ENCODE measurements at regions not wholly inside any gene's neighbourhood (a gene's known extent, or its start where the extent isn't known, plus 50 kb on each side); places are given as distances from the start of the nearest gene placed in this dataset.

DNA sequence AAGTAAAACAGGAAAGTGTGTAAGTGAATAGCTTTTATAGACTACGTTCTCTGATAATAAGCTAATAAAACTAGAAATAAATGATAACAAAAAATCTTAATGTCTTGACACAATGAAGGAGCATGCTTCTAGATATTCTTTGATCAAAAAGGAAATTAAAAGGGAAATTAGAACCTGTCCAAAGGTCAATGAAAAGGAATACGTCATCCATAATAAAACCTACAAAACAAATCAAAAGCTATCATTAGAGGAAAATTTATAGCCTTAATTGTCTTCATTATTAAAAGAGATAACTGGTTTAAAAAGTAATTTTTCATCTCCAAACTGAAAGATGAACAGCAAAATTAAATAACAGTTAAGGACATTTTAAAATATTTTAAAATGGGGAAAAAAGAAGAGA is 196.3 kb upstream of the BTBD3 start:
- Histone ChIP-seq H3K4me1 (ENCODE audit: control insufficient read depth in 5 of 5, insufficient read depth in 5 of 5, low read length in 5 of 5) (no peaks in the 10 kb centered on the region), H3K9me3 (ENCODE audit: control insufficient read depth in 5 of 5, low read length in 5 of 5) (no peaks in the 10 kb centered on the region), H3K27ac (ENCODE audit: low read depth, low read length) (no peak overlapping the region), H3K27me3 (ENCODE audit: control insufficient read depth in 5 of 5, insufficient read depth in 4 of 5, low read length in 5 of 5) (no peaks in the 10 kb centered on the region), H3K4me3 (ENCODE audit: low read depth in 1 of 5, low read length in 5 of 5) (no peak overlapping the region), H3K9ac (ENCODE audit: low read length in 5 of 5) (no peak overlapping the region), H3K36me3 (ENCODE audit: control insufficient read depth in 5 of 5, insufficient read depth in 5 of 5, low read length in 5 of 5) (no peaks in the 10 kb centered on the region)

DNA sequence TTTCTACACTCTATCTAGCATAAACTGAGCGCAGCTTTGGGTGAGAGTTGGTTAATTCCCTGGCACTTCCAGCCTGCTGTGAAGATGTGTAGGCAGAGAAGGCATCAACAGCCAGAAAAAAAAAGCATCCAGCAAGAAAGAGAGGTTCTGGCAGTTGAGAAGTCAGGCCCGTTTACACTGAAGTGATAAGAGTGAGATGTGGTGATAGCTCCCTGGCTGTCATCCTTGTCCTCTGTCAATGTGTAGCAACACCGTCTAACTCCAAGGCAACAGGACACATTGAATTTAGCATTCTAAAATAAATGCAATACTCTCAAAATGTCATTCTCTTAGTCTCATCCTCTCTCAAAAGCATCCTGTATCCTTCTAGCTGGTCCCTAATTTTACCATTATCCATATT is 193.6 kb upstream of the BTBD3 start:
- Histone ChIP-seq H3K27ac (ENCODE audit: low read depth, low read length) (no peak overlapping the region), H3K4me3 (ENCODE audit: low read depth in 1 of 5, low read length in 5 of 5) (no peak overlapping the region)

DNA sequence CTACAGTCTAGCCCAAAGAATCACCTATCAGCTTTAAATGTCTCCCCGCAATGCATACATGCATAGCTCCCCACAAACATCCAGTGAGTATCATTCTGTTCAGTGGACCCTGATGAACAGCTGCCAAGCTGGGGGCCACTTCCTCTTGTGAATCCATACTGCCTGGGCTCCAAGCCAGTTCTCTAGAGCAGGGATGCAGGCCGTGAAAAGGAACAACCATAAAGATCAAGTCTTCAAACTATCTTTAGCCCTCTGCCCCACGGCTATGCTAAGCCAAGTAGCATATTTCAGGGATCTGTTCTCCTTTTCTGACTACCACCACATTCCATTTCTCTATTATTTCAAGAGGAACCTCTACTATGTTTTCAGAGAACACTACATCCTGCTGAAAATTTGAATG is 191.7 kb upstream of the BTBD3 start:
- no peaks in the 10 kb centered on the region for H3K4me1 ChIP-seq (ENCODE audit: control insufficient read depth in 5 of 5, insufficient read depth in 5 of 5, low read length in 5 of 5)
- no peaks in the 10 kb centered on the region for H3K36me3 ChIP-seq (ENCODE audit: control insufficient read depth in 5 of 5, insufficient read depth in 5 of 5, low read length in 5 of 5)
- peaks cover 0 to 3% (median 0%) of the 10 kb centered on the region in 5 donors for H3K9me3 ChIP-seq (ENCODE audit: control insufficient read depth in 5 of 5, low read length in 5 of 5)
- no peak overlapping the region for H3K4me3 ChIP-seq (ENCODE audit: low read depth in 1 of 5, low read length in 5 of 5)
- no peaks in the 10 kb centered on the region for H3K27me3 ChIP-seq (ENCODE audit: control insufficient read depth in 5 of 5, insufficient read depth in 4 of 5, low read length in 5 of 5)
- H3K9ac ChIP-seq (ENCODE audit: low read length in 5 of 5), result no peak overlapping the region
- no peak overlapping the region for H3K27ac ChIP-seq (ENCODE audit: low read depth, low read length)

More for the DNA sequence above, 193.6 kb upstream of the BTBD3 start:
- Histone ChIP-seq H3K36me3 (ENCODE audit: control insufficient read depth in 5 of 5, insufficient read depth in 5 of 5, low read length in 5 of 5) (no peaks in the 10 kb centered on the region), H3K4me1 (ENCODE audit: control insufficient read depth in 5 of 5, insufficient read depth in 5 of 5, low read length in 5 of 5) (no peaks in the 10 kb centered on the region), H3K27me3 (ENCODE audit: control insufficient read depth in 5 of 5, insufficient read depth in 4 of 5, low read length in 5 of 5) (no peaks in the 10 kb centered on the region), H3K9ac (ENCODE audit: low read length in 5 of 5) (no peak overlapping the region), H3K9me3 (ENCODE audit: control insufficient read depth in 5 of 5, low read length in 5 of 5) (no peaks in the 10 kb centered on the region)

DNA sequence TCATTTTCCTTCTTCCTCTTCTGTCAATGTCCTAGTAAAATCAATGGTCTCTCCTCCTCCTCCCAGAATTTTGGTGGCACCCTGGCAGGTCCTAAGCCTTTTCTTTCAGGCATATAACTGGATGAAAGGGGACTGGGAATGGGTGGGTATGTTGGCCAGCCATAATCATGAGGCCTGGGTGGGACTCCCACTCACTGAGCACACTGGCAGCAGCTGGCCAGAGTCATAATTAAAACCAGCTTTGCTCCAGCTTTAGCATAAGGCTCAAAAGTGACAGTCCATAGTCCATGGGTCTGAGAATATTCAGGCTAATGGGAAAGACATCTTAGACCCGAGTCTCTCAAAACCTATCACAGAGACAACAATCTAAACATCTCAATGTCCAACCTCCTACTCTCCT is 190.0 kb upstream of the BTBD3 start:
- Histone ChIP-seq H3K27ac (ENCODE audit: low read depth, low read length) (no peak overlapping the region), H3K36me3 (ENCODE audit: control insufficient read depth in 5 of 5, insufficient read depth in 5 of 5, low read length in 5 of 5) (no peaks in the 10 kb centered on the region), H3K4me3 (ENCODE audit: low read depth in 1 of 5, low read length in 5 of 5) (no peak overlapping the region), H3K27me3 (ENCODE audit: control insufficient read depth in 5 of 5, insufficient read depth in 4 of 5, low read length in 5 of 5) (no peaks in the 10 kb centered on the region), H3K4me1 (ENCODE audit: control insufficient read depth in 5 of 5, insufficient read depth in 5 of 5, low read length in 5 of 5) (no peaks in the 10 kb centered on the region), H3K9me3 (ENCODE audit: control insufficient read depth in 5 of 5, low read length in 5 of 5) (peaks cover 0 to 3% (median 0%) of the 10 kb centered on the region in 5 donors), H3K9ac (ENCODE audit: low read length in 5 of 5) (no peak overlapping the region)

DNA sequence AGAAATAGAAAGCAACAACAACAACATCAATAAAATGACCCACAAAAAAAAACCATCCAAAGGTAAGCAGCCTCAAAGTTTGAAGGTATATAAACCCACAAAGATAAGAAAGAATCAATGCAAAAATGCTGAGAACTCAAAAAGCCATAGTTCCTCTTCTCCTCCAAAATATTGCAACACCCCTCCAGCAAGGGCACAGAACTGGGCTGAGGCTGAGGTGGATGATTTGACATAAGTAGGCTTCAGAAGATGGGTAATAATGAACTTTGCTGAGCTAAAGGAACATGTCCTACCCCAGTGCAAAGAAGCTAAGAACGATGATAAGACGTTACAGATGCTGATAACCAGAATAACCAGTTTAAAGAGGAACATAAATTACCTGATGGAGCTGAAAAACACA is 188.8 kb upstream of the BTBD3 start:
- no peaks in the 10 kb centered on the region for H3K27me3 ChIP-seq (ENCODE audit: control insufficient read depth in 5 of 5, insufficient read depth in 4 of 5, low read length in 5 of 5)
- no peak overlapping the region for H3K27ac ChIP-seq (ENCODE audit: low read depth, low read length)
- H3K9ac ChIP-seq (ENCODE audit: low read length in 5 of 5), result no peak overlapping the region
- peaks cover 0 to 3% (median 0%) of the 10 kb centered on the region in 5 donors for H3K9me3 ChIP-seq (ENCODE audit: control insufficient read depth in 5 of 5, low read length in 5 of 5)
- H3K4me3 ChIP-seq (ENCODE audit: low read depth in 1 of 5, low read length in 5 of 5), result no peak overlapping the region
- no peaks in the 10 kb centered on the region for H3K36me3 ChIP-seq (ENCODE audit: control insufficient read depth in 5 of 5, insufficient read depth in 5 of 5, low read length in 5 of 5)
- no peaks in the 10 kb centered on the region for H3K4me1 ChIP-seq (ENCODE audit: control insufficient read depth in 5 of 5, insufficient read depth in 5 of 5, low read length in 5 of 5)

DNA sequence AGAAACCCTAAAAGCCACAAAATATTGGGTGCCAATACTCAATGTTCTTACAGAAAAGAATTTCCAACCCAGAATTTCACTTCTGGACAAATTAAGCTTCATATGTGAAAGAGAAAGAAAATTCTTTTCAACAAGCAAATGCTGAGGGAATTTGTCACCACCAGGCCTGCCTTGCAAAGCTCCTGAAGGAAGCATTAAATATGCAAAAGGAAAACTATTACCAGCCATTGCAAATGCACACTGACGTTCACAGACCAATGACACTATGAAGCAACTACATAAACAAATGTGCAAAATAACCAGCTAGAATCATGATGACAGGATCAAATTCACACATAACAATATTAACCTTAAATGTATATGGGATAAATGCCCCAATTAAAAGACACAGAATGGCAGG is 187.9 kb upstream of the BTBD3 start:
- no peak overlapping the region for H3K9ac ChIP-seq (ENCODE audit: low read length in 5 of 5)
- H3K4me3 ChIP-seq (ENCODE audit: low read depth in 1 of 5, low read length in 5 of 5), result no peak overlapping the region
- peaks cover 0 to 3% (median 0%) of the 10 kb centered on the region in 5 donors for H3K9me3 ChIP-seq (ENCODE audit: control insufficient read depth in 5 of 5, low read length in 5 of 5)
- H3K36me3 ChIP-seq (ENCODE audit: control insufficient read depth in 5 of 5, insufficient read depth in 5 of 5, low read length in 5 of 5), result no peaks in the 10 kb centered on the region
- no peak overlapping the region for H3K27ac ChIP-seq (ENCODE audit: low read depth, low read length)
- no peaks in the 10 kb centered on the region for H3K27me3 ChIP-seq (ENCODE audit: control insufficient read depth in 5 of 5, insufficient read depth in 4 of 5, low read length in 5 of 5)
- no peaks in the 10 kb centered on the region for H3K4me1 ChIP-seq (ENCODE audit: control insufficient read depth in 5 of 5, insufficient read depth in 5 of 5, low read length in 5 of 5)

DNA sequence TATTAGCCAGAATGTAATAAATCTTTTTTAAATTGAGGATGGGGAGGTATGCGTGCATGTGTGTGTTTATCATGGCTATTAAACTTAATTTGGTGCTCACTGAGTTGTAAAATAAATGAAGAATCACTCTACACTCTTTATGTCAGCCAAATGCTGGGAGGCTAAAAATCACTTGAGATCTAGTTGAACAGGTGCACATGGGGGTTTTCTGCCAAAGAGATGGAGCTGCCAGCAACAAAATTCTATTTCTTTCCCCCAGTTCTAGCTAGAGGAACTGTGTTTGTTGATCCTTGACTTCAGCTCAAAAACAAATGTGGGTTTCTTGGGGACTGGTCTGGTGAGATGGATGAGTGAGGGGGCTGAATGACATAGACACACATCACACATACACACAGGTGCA is 183.3 kb upstream of the BTBD3 start:
- Histone ChIP-seq H3K27ac (ENCODE audit: low read depth, low read length) (no peak overlapping the region), H3K4me3 (ENCODE audit: low read depth in 1 of 5, low read length in 5 of 5) (no peak overlapping the region), H3K27me3 (ENCODE audit: control insufficient read depth in 5 of 5, insufficient read depth in 4 of 5, low read length in 5 of 5) (no peaks in the 10 kb centered on the region), H3K9me3 (ENCODE audit: control insufficient read depth in 5 of 5, low read length in 5 of 5) (peaks cover 0 to 3% (median 0%) of the 10 kb centered on the region in 5 donors), H3K4me1 (ENCODE audit: control insufficient read depth in 5 of 5, insufficient read depth in 5 of 5, low read length in 5 of 5) (no peaks in the 10 kb centered on the region), H3K9ac (ENCODE audit: low read length in 5 of 5) (no peak overlapping the region), H3K36me3 (ENCODE audit: control insufficient read depth in 5 of 5, insufficient read depth in 5 of 5, low read length in 5 of 5) (no peaks in the 10 kb centered on the region)

DNA sequence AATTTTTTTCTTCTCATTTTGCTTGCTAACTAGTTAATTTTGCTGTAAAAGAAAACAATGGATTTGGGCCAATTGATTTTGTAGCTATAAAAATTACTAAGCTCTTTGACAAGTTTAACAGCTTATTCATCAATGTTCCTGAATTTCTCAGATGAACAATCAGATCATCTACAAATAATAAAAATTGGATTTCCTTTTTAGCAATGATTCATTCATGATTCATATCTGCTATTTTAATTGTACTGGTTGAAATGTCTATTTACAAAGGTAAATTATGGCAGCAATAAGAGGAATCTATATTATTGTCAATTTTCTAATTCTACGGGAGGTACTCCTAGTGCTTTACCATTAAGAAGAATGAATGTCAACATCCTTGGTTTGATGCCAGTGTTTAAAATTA is 178.8 kb upstream of the BTBD3 start:
- no peaks in the 10 kb centered on the region for H3K27me3 ChIP-seq (ENCODE audit: control insufficient read depth in 5 of 5, insufficient read depth in 4 of 5, low read length in 5 of 5)
- no peak overlapping the region for H3K4me3 ChIP-seq (ENCODE audit: low read depth in 1 of 5, low read length in 5 of 5)
- H3K36me3 ChIP-seq (ENCODE audit: control insufficient read depth in 5 of 5, insufficient read depth in 5 of 5, low read length in 5 of 5), result no peaks in the 10 kb centered on the region
- H3K4me1 ChIP-seq (ENCODE audit: control insufficient read depth in 5 of 5, insufficient read depth in 5 of 5, low read length in 5 of 5), result no peaks in the 10 kb centered on the region
- H3K27ac ChIP-seq (ENCODE audit: low read depth, low read length), result no peak overlapping the region
- no peaks in the 10 kb centered on the region for H3K9me3 ChIP-seq (ENCODE audit: control insufficient read depth in 5 of 5, low read length in 5 of 5)
- no peak overlapping the region for H3K9ac ChIP-seq (ENCODE audit: low read length in 5 of 5)

DNA sequence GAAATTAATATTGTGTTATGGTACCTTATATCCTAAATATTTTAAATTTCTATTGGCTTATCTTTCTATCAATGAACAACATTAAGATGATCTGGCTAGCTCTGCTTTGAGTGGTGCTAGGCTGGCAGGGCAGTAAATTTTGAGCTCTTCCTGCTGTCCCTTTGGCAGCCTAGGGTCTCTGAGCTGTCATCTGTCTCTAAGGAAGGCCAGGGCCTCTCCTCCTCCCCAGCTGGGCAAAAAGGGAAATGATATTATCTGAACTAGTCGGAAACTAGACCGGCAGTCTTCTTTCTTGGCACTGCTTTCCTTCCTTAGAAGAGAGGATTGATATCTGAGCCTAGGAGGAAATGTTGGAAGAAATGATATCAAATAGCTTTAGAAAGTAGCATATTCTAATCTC is 176.7 kb upstream of the BTBD3 start:
- Histone ChIP-seq H3K9me3 (ENCODE audit: control insufficient read depth in 5 of 5, low read length in 5 of 5) (no peaks in the 10 kb centered on the region), H3K4me3 (ENCODE audit: low read depth in 1 of 5, low read length in 5 of 5) (no peak overlapping the region), H3K4me1 (ENCODE audit: control insufficient read depth in 5 of 5, insufficient read depth in 5 of 5, low read length in 5 of 5) (no peaks in the 10 kb centered on the region), H3K27me3 (ENCODE audit: control insufficient read depth in 5 of 5, insufficient read depth in 4 of 5, low read length in 5 of 5) (no peaks in the 10 kb centered on the region), H3K36me3 (ENCODE audit: control insufficient read depth in 5 of 5, insufficient read depth in 5 of 5, low read length in 5 of 5) (no peaks in the 10 kb centered on the region), H3K9ac (ENCODE audit: low read length in 5 of 5) (no peak overlapping the region), H3K27ac (ENCODE audit: low read depth, low read length) (no peak overlapping the region)

DNA sequence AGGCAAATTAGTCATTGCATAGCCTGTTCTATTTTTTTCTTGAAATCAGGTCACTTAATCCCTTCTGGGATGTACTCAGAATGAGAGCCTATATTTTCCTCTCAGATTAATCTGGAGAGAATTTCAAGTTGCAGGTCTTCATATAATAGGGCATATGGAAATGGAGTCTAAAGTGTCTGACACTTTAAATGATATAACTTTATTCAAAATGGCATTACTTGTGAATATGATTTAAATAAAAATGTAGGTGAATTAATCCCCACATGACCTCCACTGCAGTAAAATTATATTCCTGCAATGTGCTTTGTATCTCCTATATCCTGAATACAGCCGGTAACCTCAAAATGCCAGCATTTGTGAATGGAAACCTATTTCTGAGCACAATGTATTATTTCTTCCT is 172.5 kb upstream of the BTBD3 start:
- H3K4me3 ChIP-seq (ENCODE audit: low read depth in 1 of 5, low read length in 5 of 5), result no peak overlapping the region
- H3K27ac ChIP-seq (ENCODE audit: low read depth, low read length), result no peak overlapping the region
- no peaks in the 10 kb centered on the region for H3K4me1 ChIP-seq (ENCODE audit: control insufficient read depth in 5 of 5, insufficient read depth in 5 of 5, low read length in 5 of 5)
- H3K27me3 ChIP-seq (ENCODE audit: control insufficient read depth in 5 of 5, insufficient read depth in 4 of 5, low read length in 5 of 5), result no peaks in the 10 kb centered on the region
- H3K9ac ChIP-seq (ENCODE audit: low read length in 5 of 5), result no peak overlapping the region
- H3K9me3 ChIP-seq (ENCODE audit: control insufficient read depth in 5 of 5, low read length in 5 of 5), result no peaks in the 10 kb centered on the region
- H3K36me3 ChIP-seq (ENCODE audit: control insufficient read depth in 5 of 5, insufficient read depth in 5 of 5, low read length in 5 of 5), result no peaks in the 10 kb centered on the region

DNA sequence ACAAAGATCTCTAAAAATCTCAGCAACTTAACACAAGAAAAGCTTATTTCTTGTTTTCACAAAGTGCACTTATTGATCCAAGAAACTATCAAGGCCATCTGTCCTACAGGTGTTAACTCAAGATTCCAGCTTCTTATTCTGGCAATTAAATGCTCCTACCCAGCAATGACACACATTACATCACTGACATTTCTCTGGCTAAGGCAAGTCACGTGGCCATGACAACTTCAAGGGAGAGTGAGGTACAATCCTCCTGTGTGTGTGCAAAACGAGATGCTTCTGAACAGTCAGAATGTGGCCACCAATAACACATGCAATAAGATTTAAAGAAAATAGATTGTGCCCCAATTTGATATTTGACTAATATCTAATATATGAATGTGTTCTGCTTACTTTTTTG is 169.3 kb upstream of the BTBD3 start:
- H3K4me3 ChIP-seq (ENCODE audit: low read depth in 1 of 5, low read length in 5 of 5), result no peak overlapping the region
- no peaks in the 10 kb centered on the region for H3K27me3 ChIP-seq (ENCODE audit: control insufficient read depth in 5 of 5, insufficient read depth in 4 of 5, low read length in 5 of 5)
- no peaks in the 10 kb centered on the region for H3K36me3 ChIP-seq (ENCODE audit: control insufficient read depth in 5 of 5, insufficient read depth in 5 of 5, low read length in 5 of 5)
- H3K9ac ChIP-seq (ENCODE audit: low read length in 5 of 5), result no peak overlapping the region
- no peak overlapping the region for H3K27ac ChIP-seq (ENCODE audit: low read depth, low read length)
- no peaks in the 10 kb centered on the region for H3K9me3 ChIP-seq (ENCODE audit: control insufficient read depth in 5 of 5, low read length in 5 of 5)
- H3K4me1 ChIP-seq (ENCODE audit: control insufficient read depth in 5 of 5, insufficient read depth in 5 of 5, low read length in 5 of 5), result no peaks in the 10 kb centered on the region

All from subcutaneous abdominal adipose tissue (tissue), 5 donors.